GM21390 (cell line): ENCODE measurements at regions not wholly inside any gene's neighbourhood (a gene's known extent, or its start where the extent isn't known, plus 50 kb on each side); places are given as distances from the start of the nearest gene placed in this dataset.

Source experiments
- ATAC-seq: cut with Tn5 transposase; IDR thresholded peaks from one replicate; pipeline ENCODE4 v1.9.1; 2021; ENCODE audit not compliant: unreplicated experiment

DNA sequence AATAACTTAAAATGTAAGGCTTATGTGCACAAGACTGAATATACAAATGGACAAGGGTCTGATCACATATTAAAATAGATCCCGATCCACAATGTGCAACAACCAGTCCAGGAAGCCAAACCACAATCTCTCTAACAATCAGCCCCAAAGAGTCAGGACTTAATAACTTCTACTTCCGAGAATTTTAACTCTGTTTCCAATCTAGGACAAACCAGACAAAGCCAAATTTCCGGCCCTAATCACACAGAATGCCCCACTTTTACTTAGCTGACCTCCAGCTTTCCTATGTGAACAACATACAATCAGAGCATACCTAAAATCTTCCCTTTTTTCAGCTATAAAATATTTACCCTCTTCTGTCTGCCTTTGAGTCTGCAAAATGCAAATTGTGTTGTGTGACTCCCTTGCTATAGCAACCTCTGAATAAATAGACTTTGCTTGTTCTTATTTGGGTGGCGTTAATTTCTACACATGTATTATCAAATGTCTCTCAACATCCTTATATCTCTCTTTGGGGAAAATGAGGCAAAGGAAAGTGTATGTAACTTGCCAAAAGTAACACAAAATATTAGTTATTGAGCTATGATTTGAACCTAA lies 381.9 kb upstream of the MC4R start:
- ATAC-seq = no peak

DNA sequence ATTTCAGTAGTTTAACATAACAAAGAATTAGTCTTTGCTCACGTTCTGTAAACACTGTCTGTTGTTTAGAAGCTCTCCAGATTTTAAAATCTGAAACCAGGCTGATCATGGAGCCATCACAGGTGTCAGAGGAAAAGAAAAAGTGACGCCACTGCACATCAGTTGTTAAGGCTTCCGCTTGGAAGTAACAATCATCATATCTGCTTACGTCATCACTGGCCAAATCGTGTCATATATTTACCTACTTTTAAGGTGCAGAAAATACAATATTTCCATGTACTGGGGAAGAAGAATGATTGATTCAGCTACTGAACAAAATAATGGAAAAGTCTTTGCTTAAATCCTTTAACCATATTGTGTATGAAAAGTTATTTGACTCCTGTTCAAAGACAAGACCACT lies 382.6 kb upstream of the MC4R start:
- ATAC-seq = no peak

DNA sequence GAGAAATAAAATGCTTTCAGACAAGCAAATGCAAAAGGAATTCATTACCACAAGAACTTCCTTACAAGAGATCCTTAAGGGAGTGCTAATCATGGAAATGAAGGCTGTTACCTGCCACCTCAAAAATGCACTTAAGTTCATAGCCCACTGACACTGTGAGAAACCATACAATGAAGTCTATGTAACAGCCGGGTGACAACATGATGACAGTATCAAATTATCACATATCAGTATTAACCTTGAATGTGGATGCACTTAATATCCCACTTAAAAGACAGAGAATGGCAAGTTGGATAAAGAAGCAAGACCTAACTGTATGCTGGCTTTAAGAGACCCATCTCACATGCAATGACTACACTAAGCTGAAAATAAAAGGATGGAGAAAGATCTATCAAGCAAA lies 403.4 kb upstream of the MC4R start:
- ATAC-seq = no peak

DNA sequence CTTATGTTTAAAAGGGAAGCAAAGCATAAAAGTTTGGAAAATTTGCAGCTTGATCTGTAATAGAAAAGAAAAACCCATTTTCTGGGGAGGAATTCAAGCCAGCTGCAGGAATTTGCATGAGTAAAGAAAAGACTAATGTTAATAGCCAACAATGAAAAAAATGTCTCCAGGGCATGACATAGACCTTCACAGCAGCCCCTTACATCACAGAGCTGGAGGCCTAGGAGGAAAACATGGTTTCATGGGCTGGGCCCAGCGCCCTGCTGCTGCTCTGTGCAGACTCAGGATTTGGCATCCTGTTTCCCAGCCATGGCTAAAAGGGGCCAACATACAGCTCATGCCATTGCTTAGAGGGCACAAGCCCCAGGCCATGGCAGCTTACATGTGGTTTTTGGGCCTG lies 411.6 kb upstream of the MC4R start:
- no peak for ATAC-seq

DNA sequence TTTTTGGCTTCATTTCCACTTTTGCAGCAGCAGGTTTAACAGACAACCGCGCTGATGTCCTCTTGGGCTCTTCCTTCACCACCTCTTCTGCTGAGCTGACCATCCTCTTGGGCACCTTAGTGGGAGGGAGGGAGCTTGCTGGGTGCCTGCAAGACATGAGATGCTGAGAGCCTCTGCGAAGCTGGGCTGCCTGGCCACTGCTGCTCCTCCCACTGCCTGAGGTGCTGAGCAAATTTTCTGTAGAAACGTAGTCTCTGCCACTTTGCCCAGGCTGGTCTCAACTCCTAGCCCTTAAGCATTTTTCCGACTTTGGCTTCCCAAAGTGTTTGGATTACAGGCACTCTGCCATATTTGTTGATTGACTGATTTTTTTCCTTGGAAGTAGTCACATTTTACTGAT lies 422.2 kb upstream of the MC4R start:
- no peak for ATAC-seq

DNA sequence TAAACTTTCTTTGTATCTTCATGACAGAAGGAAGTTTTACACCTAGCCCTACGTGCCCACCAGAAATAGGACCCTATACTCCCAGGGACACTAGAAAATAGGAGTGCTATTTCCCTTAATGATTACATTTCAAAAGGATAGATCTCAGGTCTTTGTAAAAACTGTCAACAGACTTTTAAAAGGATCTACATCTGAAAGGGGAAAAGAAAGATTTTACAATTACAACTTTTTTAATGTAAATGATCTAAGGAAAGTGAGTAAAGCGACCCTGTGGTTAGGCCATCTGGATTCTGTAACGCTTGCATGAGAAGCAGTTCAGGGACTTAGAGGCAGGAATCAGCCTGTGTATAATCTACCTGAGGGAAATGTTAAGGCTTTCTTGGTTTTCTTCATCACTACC lies 431.8 kb upstream of the MC4R start:
- ATAC-seq = no peak

DNA sequence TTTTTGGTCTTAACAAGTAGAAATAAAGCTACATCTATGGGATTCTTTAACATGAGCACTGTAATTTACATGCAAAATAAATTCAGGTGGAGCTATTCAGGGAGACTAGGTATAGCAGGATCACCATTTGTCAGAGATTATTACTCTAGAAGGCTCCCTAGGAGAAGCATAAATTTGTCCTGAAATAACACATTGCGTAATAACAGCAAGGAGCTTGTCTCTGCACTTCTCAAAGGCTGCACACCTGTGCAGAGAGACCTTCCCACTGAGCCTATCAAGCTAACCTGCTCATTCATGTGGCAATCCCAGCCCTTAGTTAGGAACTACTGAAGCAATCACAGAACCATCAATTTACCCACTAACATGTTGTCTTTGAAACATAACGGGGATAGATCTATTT lies 437.4 kb upstream of the MC4R start:
- no peak for ATAC-seq

DNA sequence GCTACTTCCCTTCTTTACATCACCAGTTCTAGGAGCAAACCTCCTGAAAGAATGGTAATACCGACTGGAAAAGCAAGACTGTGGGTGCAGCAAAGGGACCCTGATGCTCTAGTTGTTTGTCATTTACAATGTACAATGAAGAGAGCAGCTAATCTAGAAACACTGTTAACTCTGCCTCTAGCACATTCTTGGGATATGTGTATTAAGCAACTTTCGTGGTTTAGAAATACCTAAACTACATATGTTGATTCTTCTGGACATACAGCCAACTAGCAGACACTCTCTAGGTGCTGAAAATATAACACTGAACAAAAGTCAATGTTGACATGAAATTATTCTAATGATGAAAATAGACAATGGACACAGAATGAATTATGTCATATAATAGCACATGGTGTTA lies 440.3 kb upstream of the MC4R start:
- no peak for ATAC-seq

DNA sequence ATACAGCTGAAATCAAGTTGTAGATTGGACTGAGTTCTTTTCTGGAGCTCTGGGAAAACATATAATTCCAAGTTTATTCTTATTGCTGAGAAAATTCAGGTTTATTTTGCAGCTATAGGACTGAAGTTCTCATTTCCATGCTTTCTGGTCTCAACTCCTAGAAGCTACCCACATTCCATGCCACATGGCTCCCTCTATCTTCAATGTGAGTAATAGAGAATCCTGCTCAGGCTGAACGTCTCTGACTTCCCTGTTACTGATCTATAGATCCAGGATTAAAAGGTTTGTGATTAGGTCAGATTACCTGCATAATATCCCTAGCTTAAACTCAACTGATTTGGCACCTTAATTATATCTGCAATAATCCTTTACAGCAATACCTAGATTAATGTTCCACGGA lies 453.8 kb upstream of the MC4R start:
- no peak for ATAC-seq

DNA sequence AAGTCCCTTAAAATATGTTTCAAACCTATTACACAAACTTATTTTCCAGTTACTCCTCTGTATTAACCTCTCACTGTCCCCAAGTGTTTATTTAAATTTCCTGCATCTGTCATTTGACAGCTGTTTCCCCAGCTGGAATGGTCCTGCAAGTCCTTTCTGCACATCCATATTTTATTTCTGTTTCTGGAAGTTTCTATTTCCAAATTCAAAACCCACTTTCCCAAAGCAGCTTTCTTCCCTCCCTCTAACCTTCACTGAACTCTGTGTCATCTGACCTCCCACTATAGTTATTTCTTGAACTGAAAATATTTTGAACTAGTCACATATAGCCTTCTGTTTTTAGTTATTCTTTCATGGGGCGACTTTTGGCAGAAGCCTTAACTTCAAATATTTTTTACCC lies 459.4 kb upstream of the MC4R start:
- no peak for ATAC-seq

DNA sequence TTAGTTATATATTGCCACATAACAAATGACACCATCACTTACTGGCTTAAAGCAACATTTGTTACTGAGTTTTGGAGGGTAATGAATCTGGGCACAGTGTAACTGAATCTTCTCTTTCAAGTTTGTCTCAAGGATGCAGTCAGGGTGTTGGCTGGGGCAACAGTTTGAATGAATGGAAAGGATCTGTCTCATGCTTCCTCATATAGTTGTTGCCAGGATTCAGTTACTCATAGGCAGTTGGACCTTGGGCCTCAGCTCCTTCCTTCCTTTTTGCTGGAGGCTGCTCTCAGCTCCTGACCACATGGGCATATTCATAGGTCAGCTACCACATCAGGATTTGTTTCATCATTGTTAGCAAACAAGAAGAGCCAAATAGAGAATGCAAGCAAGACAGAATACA lies 466.1 kb upstream of the MC4R start:
- ATAC-seq = no peak

DNA sequence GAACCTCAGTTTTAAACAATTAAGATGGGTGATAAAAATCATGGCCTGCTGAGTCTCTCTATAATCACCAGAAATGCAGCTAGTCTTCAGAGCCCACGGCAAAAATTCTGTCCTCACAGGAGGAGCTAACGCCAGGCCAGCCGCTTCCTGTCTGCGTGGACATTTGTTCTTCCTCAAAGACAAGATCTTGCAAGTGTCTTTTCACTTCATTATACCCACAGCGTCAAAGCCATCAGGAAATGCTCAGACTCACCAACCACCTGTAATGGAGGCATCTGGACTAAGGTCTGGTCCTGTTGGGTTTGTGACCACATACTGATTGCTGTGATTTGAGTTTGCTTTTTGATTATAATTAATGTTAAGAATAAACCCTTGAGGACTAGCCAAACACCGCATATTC lies 473.8 kb upstream of the MC4R start:
- no peak for ATAC-seq

DNA sequence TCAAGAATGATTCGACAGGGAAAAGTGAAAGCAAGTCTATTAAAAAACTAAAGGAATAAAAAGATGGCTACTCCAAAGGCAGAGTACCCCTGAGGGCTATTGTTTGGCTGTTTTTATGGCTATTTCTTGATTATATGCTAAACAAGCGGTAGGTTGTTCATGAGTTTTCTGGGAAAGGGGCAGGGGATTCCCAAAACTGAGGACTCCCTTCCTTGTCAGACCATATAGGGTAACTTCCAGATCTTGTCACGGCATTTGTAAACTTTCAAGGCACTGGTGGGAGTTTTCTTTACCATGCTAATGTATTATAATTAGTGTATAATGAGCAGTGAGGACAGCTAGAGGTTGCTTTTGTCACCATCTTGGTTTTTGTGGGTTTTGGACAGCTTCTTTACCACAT lies 474.9 kb upstream of the MC4R start:
- no peak for ATAC-seq

DNA sequence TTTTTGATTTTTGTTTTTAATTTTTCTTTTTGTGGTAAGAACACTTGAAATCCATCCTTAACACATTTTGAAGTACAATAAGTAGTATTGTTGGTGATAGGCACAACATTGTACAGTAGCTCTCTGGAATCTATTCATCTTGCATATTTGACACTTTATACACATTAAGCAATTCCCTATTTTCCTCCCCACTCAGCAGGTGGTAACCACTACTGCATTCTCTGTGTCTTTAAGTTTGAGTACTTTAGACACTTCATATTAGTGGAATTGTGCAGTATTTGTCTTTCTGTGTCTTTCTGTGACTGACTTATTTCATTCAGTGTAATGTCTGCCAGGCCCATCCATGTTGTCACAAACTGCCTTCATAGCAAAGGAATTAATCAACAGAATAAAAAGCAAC lies 471.7 kb upstream of the CDH20 start:
- ATAC-seq = no peak

DNA sequence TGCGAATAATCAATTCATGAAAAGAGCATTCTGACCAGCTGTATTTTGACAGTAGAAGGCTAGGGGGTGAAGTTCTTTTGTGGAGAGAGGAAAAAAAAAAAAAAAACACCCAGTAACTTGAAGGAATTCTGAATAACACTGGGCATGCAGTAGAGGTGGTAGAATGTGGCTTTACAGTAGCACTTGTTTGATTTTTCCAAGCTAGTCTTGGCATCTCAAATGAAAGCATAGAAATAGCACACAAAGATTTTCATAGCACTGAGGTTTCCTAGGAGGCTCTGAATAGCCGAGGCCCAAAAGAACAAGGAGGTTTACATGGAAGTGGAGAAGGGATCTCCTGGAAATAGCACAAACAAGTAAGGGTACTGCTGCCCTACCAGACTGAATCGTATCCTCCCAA lies 470.2 kb upstream of the CDH20 start:
- no peak for ATAC-seq

DNA sequence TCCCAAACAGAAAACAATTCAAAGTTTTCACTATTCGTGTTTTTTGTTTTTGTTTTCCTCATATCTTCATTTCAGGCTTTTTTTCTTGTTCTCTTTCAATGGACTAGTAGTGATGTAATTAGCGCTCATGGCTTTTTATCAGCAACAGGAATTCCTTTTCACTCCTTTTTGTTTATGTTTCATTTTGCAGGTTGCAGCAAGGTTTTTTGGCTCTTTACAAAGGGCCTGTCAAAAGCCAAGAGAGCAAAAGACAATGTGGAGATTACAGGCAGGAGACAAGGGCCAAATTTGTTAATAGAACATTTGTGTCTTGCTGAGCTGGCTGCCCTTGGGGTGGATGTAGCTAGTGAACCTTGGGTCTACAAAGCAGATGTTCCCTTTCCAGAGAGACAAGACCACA lies 467.4 kb upstream of the CDH20 start:
- ATAC-seq = no peak

DNA sequence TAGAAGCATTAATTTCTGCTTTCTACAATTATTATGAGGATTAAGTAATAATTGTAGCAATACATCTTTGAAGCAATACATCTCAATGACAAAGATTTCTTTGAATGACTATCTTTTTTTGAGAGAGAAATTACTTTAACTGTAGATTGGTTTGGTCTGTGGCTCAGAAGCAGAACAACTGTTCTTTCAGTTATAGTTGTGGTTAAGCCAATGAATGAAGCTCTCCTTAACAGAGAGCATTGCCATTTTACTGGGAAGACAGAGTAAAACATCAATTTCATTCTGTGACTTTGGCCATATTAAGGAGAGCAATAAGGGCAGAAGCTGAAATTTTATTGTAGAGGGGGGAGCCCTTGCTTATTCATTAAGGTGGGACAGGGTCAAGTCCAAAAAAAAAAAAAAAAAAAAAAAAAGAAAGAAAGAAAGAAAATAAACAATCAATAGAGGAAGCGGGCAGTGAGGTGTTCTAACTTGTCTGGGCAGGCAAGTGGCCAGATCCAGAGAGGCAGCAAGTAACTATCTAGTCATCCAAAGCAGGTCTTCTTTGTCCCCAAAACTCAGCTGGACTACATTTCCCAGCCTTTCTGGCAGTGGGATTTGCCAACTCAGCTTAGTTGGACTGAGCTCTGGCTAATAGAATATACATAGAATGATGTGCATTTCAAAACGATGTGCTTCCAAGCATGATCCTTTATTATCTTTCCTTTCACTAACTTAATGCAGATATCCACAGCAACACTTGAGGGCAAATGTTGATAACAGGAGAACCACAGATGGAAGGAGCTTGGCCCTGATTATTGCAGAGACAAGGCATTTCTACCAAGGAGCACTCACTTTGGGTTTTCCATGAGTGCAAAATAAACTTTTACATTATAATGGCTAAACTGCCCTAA lies 462.7 kb upstream of the CDH20 start:
- no peak for ATAC-seq

DNA sequence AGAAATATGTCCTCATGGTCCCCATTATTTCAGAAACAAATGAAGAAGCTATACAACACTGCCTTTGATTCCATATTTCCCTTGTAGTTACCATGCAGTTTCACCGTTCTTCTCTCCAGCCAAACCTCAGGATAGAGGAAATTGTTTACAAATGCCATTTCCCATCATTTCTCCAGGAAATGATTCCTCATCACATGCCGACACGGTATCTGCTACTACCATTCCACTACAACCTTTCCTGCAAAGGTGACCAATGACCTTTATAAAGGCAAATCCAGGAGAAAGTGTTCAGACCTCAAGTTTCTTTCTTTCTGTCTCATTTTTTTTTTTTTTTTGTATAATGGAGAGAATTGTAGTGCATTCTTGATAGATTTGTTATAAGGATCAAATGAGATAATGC lies 460.8 kb upstream of the CDH20 start:
- no peak for ATAC-seq

DNA sequence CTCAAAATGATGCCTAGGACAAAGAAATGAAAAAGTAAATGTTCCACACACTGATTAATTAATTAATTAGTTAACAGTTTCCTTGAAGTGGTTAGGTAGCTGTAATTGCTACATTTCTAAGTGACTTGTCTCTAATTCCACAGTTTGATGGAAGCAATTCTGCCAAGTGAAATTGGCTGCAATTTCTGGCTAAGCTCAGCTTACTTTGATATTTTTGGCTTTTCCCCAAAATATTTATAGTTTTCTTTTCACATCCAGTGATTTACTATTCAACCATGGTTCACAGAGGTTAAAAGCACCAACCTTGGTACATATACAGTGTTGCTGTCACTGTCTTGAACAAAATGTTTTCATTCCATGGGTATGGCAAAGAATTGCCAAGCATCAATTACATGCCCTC lies 459.5 kb upstream of the CDH20 start:
- no peak for ATAC-seq

DNA sequence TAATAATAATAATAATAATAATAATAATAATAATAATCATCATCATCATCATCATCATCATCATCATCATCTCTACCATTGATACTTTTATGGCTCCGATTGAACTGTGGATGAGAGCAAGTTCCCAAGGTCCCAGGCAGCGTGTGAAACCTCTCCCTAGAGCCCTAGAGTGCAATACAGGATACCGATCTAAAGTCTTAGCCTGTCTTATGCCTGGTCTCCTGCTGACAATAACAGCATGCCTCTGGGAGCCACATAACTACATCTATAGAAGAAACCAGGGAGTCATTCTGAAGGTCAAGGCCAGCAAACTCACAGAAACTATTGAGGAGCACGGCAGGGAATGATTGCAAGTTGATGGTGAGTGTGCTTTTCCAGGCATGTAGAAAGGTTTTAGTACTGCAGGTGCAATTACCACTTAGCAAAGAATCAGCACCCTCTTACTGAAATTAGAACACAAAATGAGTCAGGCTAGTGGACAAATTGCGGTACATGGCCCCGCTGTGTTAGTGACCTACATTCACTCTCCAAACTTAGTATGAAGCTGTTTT lies 457.2 kb upstream of the CDH20 start:
- ATAC-seq = no peak

DNA sequence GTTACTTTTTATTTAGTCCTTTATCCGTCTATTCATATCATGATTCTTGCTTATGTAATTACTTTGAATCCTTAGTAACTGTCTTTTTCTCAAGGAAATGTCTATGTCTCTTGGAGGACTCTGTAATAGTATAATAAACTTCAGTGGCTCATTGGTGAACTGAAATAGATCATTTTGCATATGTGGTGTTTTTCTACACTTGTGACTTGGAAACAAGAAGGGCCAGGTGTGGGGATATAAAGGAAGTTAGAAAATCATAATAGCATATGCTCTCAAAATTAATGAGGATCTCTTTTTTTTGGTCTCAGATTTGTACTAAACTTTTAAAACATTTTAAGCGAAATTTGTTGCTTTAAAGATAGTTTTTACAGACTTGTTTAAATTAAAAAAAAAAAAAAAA lies 453.0 kb upstream of the CDH20 start:
- no peak for ATAC-seq

DNA sequence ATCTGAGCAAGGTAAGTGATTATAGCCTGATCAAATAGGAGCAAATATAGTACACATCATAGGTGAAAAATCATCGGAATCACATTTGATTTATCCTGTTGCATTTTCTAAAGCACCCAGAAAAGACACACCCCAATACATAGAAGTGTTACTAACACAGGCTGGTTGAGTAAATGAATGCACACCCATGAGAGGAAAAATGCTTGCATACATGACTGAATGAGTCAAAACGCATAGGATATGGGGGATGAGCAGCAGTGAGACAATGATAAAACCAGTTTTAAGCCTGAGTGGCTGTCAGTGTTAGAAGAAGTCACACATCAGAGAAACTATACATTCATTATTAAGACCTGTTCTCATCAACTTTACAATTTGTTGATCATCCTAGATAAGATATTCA lies 449.6 kb upstream of the CDH20 start:
- ATAC-seq = no peak
